ENCODE measurements at regions not wholly inside any gene's neighbourhood (a gene's known extent, or its start where the extent isn't known, plus 50 kb on each side); places are given as distances from the start of the nearest gene placed in this dataset.
"Not testable (repeated sequence)": the region's sequence is repeated elsewhere in the genome, so short reads cannot be mapped to it uniquely, and the experiment has no call there.

DNA sequence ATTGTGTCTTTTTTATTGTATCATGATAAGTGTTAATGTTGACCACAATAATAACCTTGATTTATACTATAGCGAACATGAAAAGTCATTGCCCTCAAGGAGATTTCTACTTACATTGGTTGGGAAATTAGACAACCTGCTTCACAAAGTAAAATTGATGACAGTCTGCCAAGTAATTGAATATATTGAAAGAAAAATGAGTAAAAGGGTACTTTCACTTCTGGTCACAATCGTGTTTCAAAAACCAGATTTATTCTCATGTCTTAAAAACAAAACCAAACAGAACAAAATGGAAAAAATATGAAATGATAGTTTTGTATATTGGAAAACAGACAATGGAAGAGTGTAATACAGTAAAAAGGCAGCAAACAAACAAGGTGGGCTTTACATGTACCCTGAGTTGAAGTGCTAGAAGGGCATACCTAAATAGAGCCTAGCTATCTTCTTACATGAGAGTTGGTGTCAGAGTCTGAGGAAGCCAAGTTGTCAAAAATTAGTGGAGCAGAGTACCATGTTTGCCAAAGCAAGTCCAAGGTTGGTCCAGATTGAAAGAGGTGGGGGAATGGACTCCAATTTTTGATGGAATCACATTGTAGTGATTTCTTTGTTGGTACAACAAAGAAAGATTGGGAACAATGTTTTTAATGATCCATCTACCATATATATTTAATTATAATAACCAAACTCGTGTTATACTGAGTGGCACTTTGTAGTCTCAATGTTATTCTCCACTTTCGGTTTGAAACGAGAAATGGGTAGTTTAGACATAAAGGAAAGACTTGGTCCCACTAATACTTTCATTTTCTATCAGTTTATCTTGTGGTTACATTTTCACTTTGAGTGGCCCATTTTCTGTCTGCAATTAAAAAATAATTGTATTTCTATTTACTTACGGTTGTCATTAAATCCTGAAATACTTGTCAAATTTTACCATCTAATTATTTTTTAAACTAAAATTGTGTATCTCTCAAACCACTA is 775.6 kb downstream of the STIM2 start:
- DNase-seq (ENCODE audit: low read depth in 3 of 3), result no peak

DNA sequence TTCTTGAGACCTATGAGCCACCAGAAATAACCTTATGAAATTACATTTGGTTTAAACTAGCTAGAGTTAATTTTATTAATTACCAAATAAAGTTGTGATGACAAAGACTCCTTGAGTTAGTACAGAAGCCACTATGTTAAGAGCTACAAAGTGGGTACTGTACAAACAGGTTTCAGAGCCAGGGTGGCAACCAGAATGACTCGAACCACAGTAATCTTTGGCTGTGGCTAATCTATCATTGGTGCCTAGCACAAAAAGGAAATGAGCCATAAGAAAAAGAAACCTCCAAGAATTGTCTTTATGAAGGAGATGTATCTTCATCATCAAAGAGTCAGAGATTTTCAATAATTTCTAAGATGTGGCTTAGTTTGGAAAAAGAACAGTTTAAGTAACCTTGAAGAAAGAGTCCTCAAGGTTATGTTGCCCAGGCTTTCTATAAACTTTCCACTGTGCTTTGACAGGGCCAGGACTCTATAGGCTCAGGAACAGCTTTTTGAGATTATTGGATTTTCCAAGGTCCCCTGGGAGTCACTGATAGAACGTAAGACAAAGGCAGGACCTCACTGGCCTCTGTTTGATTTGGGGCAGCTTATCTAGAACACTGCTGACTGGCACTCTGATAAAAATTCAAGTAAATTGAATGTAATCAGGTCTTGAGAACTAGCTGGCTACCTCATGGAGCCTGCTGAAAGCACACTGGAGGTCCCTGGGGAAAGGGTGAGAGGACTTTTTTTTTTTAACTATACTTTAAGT is 777.7 kb downstream of the STIM2 start:
- DNase-seq (ENCODE audit: low read depth in 3 of 3), result no peak

DNA sequence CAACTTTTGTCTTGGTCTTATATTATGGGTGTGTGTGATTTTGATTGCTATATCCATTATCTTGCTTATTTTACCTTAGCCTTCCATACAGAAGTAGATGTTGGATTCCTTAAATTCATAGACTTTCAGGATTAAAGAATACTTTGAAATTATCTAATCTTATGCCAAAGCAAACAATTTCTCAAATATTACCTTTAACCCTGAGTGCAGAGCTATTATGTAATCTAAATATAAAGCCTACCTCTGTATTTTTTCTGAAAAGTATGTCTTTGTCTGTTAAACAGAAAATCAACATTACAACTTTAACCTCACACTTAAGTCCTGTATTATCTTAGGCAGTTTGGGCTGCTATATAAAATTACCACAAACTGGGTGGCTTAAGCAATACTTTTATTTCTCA is 782.5 kb downstream of the STIM2 start:
- DNase-seq (ENCODE audit: low read depth in 3 of 3), result no peak

DNA sequence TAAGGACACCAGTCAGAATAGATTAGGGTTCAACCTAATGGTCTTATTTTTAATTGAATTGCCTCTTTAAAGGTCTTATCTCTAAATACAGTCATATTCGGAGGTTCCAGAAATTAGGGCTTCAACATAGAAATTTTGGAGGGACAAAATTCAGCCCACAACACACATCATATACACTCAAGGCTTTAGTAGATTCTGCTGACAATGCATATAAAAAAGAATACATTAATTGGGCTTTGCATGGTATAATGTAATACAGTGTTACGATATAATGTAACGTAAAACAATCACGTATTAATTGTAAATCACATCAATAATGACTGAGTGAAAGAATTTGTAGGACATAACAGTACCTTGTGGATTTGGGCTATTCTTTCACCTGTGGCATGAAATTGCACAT is 787.8 kb downstream of the STIM2 start:
- DNase-seq (ENCODE audit: low read depth in 3 of 3), result no peak

DNA sequence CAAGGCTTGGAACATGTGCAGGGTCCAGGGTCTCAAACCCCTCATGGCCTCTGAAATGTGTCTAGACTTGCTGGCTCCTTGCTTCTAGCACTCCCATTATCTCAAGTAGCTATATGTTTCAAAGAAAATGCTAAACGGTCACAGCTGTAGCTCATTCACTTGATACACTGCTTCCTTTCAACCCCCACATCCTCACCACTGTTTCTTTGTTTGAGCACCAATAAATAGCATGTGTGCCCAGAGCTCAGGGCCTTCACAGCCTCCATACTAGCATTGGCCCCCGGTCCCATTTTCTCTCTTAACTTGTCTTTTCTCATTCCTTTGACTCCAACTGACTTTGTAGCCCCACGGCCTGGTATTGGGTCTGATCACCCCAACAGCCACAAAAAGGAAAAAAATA is 801.8 kb downstream of the STIM2 start:
- DNase-seq (ENCODE audit: low read depth in 3 of 3), result no peak

DNA sequence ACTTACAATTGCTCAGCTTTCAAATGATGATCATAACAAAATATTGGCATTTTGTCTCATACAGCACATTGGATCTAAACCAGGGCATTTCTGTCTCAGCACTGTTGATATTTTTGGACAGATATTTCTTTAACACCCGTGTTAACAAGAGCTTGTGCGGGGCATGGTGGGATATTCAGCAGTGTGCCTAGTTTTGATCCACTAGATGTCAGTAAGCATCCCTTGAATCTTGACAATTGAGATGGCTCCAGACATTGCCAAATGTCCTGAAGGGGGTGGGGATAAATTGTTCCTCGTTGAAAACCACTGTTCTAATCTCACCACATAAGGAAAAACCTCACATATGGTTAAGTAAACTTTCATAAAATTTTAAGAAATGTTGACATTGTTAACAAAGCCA is 806.3 kb downstream of the STIM2 start:
- no peak for DNase-seq (ENCODE audit: low read depth in 3 of 3)

DNA sequence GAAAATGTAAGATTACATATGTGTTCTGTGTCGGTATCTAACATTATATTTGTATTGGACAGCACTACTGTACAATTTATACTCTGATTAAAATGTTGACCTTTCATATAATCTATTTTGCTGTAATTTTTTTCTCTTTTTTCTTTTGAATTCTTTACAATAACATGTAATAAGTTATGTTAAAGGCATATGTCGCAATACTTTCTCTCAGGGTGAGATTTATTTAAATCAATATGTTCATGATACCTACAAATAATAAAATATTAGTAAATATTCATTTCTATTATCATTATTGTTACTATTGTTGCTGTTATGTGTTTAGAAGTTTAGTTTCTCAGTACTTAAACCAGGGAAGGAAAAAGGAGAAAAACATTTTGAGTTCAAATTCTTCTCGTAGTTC is 807.4 kb downstream of the STIM2 start:
- DNase-seq (ENCODE audit: low read depth in 3 of 3), result no peak

DNA sequence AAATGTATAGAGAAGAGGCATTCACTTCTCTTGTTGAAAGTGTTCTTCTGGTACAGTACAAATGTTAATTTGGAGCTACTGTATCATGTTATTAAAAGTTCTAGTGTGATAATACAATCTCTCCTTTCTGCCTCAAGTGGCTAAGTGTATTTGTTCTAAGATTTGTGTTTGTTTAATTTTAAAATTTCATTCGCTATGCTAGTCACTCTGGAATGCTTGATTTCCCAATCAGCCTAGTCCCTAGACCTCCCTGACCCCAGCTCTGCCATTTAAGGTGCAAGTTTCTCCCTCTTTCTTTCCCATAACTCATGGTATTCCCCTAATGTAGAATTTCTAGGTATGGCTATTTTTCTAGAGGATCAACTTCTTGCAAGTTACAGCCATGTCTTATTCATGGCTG is 817.4 kb downstream of the STIM2 start:
- no peak for DNase-seq (ENCODE audit: low read depth in 3 of 3)

DNA sequence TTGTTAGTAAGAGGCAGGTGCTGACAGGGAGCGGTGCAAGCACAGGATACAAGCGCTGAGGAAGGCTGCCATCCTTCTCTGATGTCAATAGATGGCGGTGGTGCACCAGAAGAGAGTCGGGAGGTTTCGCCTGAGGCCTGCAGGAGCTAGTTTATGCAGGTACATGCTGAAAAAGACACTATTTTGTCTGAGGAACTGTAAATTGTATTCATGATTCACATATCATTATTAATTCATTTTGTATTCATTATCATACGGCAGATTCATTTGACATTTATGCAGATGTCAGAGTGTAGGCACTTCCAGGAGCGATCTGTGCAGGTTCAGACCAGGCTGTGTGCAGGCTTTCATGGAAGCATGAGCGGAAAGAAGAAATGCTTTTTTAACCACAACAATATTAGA is 824.0 kb downstream of the STIM2 start:
- DNase-seq (ENCODE audit: low read depth in 3 of 3), result peak in 1 of 3 experiments; percentile 10

DNA sequence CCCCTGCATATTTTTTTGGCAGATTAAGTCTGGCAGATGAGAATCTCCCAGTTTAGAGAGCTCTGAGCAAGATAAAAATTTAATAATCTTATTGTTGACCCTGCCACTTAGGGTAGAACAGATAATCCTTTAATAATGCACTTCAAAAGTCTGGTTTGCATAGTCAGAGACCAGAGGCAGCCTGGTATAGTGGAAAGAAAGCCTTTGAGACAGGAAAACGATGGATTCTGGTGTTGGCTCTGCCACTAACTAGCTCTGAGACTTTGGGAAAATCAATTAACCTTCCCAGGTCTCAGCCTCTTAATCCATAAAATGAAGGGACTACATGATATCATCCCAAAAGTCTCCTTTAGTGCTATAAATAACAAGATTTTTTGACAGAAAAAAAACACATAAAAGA is 824.5 kb downstream of the STIM2 start:
- no peak for DNase-seq (ENCODE audit: low read depth in 3 of 3)

DNA sequence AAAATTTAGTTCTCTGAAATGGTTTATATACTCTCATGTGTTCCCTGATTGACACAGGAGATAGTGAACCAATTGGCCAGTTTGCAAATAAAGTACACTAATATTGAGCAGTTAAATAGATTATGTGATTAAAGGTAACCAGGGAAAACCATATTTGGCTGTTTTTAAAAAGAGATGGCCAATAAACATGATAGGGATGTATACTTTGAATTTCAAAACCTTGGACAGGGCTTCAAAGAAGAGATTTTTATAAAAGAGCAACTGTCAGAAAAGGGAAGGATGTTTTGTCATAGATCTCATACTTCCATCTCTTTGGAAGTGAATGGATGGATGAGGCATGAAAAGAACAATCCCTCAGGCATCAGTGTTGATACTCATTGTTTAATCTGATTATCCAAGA is 825.3 kb downstream of the STIM2 start:
- DNase-seq (ENCODE audit: low read depth in 3 of 3), result no peak

DNA sequence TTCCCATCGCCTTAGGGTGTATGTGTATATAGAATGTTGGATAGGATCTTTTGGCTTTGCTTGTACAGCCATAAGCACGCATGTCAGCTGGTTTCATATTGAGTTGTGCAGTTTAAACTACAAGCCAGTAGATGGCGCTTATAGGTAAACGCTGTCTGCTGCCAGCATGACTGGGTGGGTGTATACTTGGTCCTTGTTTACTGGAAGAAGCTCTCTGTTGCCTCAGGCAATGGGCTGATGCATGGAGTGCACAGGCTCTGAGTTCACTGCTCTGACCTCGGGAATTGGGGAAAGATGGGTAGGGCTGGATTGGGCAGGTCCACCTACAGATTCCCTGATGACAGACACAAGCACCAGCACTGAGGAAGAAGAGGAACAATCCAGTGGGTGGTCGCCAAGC is 831.5 kb downstream of the STIM2 start:
- no peak for DNase-seq (ENCODE audit: low read depth in 3 of 3)

DNA sequence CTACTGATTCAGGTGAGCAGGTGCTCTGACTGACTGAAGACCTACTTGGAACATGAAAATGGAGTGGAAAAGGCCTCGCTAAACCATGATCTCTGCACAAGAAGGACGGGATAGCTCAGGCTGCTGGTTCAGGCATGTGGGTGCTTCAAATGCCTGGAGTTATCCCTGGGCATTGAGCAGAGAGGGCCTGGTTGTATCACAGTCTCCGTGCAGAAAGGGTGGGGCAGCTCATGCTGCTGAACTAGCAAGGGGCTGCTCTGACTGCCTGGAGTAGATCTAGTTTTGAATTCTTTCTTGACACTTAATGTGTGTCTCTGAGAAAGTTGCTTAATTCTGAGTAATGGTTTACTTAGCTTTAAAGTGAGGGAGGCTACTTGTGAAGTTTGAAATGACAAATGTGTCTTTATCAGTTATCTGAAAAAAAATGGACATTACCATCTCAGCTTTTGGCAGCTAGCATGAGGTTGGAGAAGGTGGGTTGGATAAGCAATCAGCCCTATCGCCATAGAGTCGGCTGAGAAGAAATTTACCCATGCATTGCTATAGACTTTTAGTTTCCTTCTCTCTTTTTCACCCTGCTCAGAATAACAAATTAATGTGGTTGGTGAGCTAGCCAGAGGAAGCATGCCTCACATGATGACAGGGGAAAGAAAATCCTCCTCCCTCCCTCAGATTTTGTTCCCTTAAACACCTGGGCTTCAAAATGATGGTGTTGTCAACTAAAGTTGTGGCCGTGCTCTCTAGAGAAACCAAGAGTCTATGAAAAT is 832.4 kb downstream of the STIM2 start:
- DNase-seq (ENCODE audit: low read depth in 3 of 3), result no peak

DNA sequence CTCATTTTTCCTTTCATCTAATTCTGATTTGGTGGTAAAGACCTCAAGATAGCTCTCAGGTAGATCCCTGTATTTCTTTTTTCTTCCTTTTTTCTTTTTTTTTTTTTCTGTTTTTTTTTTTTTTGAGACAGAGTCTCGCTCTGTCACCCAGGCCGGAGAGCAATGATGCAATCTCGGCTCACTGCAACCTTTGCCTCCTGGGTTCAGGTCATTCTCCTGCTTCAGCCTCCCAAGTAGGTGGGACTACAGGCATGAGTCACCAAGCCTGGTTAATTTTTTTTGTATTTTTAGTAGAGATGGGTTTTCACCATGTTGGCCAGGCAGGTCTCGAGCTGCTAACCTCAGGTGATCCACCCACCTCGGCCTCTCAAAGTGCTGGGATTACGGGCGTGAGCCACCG is 835.6 kb downstream of the STIM2 start:
- DNase-seq (ENCODE audit: low read depth in 3 of 3), result not testable (repeated sequence)

DNA sequence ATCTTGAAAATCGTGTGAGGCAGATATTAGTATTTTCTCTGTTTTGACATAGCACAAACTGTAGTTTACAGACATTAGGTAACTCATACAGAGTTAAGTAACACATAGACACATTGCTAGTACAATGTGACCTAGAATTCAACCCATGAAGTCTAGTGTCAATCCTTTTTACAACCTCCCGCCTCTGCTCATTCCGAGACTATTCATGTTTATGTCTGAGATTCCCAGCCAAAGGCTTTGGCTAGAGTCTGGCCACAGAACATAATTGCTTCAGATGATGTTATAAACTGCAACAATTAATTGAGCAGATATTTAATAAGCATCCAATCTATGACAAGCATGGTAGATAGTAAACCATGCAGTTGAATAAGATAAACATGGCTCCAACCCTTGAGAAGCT is 841.0 kb downstream of the STIM2 start:
- DNase-seq (ENCODE audit: low read depth in 3 of 3), result no peak

DNA sequence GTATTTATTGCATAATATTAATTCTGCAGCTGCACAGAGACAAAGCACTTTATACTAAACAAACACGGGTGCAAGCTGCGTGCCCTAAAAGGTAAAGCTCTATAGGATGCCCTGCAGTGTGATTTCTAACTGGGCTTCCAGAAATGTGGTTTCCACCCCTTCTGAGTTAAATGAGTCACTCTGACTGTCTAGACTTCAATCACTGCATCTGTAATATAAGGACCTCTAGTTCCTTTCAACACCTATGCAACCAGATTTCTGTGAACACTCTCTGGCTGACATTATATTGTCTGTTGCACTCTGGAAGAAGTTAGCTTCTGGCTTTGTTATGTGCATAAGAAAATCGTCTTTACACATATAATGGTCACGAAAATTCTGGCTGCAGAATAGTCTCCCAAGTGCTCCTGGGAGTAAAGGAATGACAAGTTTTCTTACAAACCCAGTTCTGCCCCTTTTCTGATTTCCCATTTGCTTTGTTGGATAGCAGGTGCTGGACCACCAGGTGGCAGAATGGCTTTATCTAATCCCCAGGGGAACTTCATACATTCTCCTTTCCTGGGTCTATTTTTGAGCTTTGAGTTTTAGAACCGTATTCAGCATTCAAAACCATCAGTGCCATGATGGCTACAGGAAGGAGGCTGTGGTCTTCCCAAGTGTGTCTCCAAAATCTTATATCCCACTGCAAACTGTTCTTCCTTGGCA is 842.2 kb downstream of the STIM2 start:
- DNase-seq (ENCODE audit: low read depth in 3 of 3), result no peak

DNA sequence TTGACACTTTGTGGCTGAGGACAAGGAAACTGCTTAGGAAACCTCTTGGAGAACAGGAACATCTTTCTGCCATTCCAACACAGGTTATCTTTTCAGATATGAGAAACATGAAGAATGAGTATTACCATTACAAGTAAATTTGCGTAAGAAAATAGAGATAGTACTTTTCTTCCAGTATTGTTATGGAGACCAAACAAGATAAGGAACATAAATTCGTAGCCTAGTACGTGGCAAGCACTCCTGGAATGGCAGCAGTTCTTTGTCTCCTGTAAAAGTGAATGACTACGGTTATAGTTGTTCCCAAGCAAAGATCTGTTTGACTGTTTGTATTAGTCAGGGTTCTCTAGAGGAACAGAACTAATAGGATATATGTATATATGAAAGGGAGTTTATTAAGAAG is 843.1 kb downstream of the STIM2 start:
- DNase-seq (ENCODE audit: low read depth in 3 of 3), result no peak

DNA sequence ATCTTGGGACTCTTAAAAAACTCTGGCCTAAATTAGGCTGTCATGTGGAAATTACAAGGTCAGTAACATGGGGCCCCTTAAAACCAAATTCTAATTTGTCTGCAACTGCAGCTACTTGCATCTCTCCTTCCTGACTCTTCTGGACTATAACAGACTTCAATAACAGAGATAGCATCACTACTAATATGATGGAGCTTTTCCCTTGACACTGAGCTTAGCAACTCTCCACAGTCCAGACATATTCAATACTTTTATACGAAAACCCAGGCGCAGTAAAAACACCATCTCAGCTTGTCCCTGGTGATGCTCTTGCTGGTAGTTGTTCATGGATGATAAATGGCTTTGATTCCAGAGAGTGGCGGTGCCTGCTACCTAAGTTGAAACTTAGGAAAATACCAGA is 850.4 kb downstream of the STIM2 start:
- DNase-seq (ENCODE audit: low read depth in 3 of 3), result no peak

DNA sequence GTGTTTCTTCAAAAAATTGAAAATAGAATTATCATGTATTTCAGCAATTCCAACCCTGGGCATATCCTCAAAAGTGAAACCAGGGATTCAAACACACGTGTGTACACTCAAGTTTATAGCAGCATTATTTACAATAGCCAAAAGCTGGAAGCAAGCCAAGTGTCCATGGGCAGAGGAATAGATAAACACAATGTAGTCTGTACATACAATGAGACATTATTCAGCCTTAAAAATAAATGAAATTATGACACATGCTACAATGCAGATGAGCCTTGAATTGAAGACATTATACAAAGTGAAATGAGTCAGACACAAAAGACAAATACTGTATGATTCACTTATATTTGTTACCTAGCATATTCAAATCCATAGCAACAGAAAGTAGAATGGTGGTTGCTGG is 853.4 kb downstream of the STIM2 start:
- no peak for DNase-seq (ENCODE audit: low read depth in 3 of 3)

DNA sequence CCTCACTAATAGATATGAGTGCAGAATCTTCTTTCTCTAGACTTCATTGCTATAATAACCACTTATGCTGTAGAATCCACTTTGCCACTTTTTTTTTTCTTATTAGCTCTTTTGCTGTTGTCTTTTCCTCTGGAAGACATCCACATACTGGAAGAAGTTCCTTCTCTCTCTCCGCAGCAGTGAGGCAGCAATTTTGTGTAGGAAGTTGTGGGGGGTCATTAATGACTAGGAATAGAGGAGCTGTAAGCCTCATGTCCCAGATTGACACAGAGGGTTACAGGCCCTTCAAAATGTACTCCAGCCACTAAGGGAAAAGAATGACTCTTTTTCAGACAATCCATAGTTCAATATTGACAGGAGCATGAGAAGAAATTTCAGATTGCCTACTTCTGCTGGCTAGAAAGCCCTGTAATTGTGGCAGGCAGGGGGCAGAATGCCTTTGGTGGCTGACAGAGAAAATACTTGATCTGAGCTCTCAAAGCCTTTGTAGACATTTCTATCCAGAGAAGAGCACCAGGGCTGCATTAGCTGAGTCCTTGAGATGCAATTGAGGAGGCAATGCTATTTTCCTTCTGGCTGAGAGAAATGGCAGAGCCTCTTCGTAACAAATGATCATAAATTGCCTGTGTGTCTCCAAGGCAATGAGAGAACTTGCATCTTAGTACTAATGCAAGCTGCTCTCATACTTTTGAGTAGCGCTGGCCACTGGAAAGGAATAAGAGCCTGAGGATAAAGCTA is 856.2 kb downstream of the STIM2 start:
- DNase-seq (ENCODE audit: low read depth in 3 of 3), result no peak

DNA sequence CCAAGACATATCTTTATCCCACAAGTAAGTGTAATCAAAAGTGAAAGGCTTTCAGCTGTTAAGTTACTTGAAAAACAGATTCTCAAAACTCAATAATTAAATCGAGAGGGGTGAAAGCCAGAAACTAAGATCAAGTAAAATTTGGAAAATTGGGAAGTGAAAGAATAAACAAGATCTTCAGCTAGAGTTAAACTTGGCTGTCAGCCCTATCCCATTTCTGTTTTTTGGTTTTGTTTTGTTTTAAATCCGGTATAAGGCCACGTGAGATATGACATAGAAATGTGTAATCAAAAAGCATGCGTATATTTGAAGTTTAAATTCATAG is 856.8 kb downstream of the STIM2 start:
- DNase-seq (ENCODE audit: low read depth in 3 of 3), result no peak
